ENCODE measurements at regions not wholly inside any gene's neighbourhood (a gene's known extent, or its start where the extent isn't known, plus 50 kb on each side); places are given as distances from the start of the nearest gene placed in this dataset.

- DNase-seq (ENCODE audit: low read depth in 2 of 2): no peak
These were observed 71.0 kb downstream of the SEM1 start for GRCh38 chr7:96638669-96639068.

- DNase-seq (ENCODE audit: low read depth in 2 of 2): no peak
These were observed 72.1 kb downstream of the SEM1 start for GRCh38 chr7:96637522-96637921.

- no peak for DNase-seq (ENCODE audit: low read depth in 2 of 2)
These were observed 72.7 kb downstream of the SEM1 start for GRCh38 chr7:96636979-96637378.

- no peak for DNase-seq (ENCODE audit: low read depth in 2 of 2)
These were observed 73.2 kb downstream of the SEM1 start for GRCh38 chr7:96636342-96636860.

GRCh38 chr7:96629884-96630283 is 79.8 kb downstream of the SEM1 start:
- no peak for DNase-seq (ENCODE audit: low read depth in 2 of 2)

GRCh38 chr7:96624954-96625353 is 84.7 kb downstream of the SEM1 start:
- DNase-seq (ENCODE audit: low read depth in 2 of 2): no peak

- no peak for DNase-seq (ENCODE audit: low read depth in 2 of 2)
These were observed 87.7 kb downstream of the SEM1 start for GRCh38 chr7:96621932-96622331.

GRCh38 chr7:96614154-96614867 is 95.3 kb downstream of the SEM1 start:
- no peak for DNase-seq (ENCODE audit: low read depth in 2 of 2)

- DNase-seq (ENCODE audit: low read depth in 2 of 2): no peak
These were observed 97.6 kb downstream of the SEM1 start for GRCh38 chr7:96612034-96612433.

GRCh38 chr7:96605045-96605716 is 104.5 kb downstream of the SEM1 start:
- DNase-seq (ENCODE audit: low read depth in 2 of 2): no peak

GRCh38 chr7:96599288-96599936 is 110.2 kb downstream of the SEM1 start:
- no peak for DNase-seq (ENCODE audit: low read depth in 2 of 2)

GRCh38 chr7:96598421-96598820 is 111.2 kb downstream of the SEM1 start:
- DNase-seq (ENCODE audit: low read depth in 2 of 2): no peak

GRCh38 chr7:96596120-96596826 is 113.4 kb downstream of the SEM1 start:
- DNase-seq (ENCODE audit: low read depth in 2 of 2): no peak

- DNase-seq (ENCODE audit: low read depth in 2 of 2): no peak
These were observed 117.6 kb downstream of the SEM1 start for GRCh38 chr7:96591900-96592676.

GRCh38 chr7:96591159-96591899 is 118.3 kb downstream of the SEM1 start:
- DNase-seq (ENCODE audit: low read depth in 2 of 2): no peak

GRCh38 chr7:96589038-96589437 is 120.6 kb downstream of the SEM1 start:
- DNase-seq (ENCODE audit: low read depth in 2 of 2): no peak

- DNase-seq (ENCODE audit: low read depth in 2 of 2): no peak
These were observed 130.5 kb downstream of the SEM1 start for GRCh38 chr7:96579119-96579518.

- DNase-seq (ENCODE audit: low read depth in 2 of 2): no peak
These were observed 131.0 kb downstream of the SEM1 start for GRCh38 chr7:96578606-96579005.

- DNase-seq (ENCODE audit: low read depth in 2 of 2): no peak
These were observed 146.2 kb downstream of the SEM1 start for GRCh38 chr7:96563409-96563808.

GRCh38 chr7:96562966-96563365 is 146.7 kb downstream of the SEM1 start:
- DNase-seq (ENCODE audit: low read depth in 2 of 2): no peak

GRCh38 chr7:96562458-96562857 is 147.2 kb downstream of the SEM1 start:
- DNase-seq (ENCODE audit: low read depth in 2 of 2): no peak

Data from activated CD4-positive, alpha-beta T cell treated with anti-CD3 and anti-CD28 coated beads for 24 hours (primary cell).